Mesothelial cell of epicardium (in vitro differentiated cells): ENCODE measurements at regions not wholly inside any gene's neighbourhood (a gene's known extent, or its start where the extent isn't known, plus 50 kb on each side); places are given as distances from the start of the nearest gene placed in this dataset.

Experiments used
- DNase-seq, 2 experiments: peaks; one replicate each; pipeline ENCODE4 v3.0.0; 2021; ENCODE audit warnings: low spot score in 2 of 2; ENCODE audit not compliant: unreplicated experiment in 2 of 2
- H3K27ac Mint-ChIP-seq: 2 replicates; pipeline ENCODE4 v1.8.0; 2021; ENCODE audit warnings: mixed read lengths
- H3K27me3 Mint-ChIP-seq: 2 replicates; pipeline ENCODE4 v1.8.0; 2021; ENCODE audit warnings: low read depth, mixed read lengths
- H3K36me3 Mint-ChIP-seq: 2 replicates; pipeline ENCODE4 v1.8.0; 2021; ENCODE audit warnings: mixed read lengths
- H3K4me1 Mint-ChIP-seq: 2 replicates; pipeline ENCODE4 v1.8.0; 2021; ENCODE audit warnings: mixed read lengths
- H3K4me3 Mint-ChIP-seq: 2 replicates; pipeline ENCODE4 v1.8.0; 2021; ENCODE audit warnings: mild to moderate bottlenecking, moderate library complexity, mixed read lengths
- H3K9me3 Mint-ChIP-seq: 2 replicates; pipeline ENCODE4 v1.8.0; 2021; ENCODE audit warnings: mixed read lengths
- TF ChIP-seq, protein P1 (sequence below): fragments of 200-600 bp; sonication (generic); IDR thresholded peaks from one replicate; pipeline ENCODE4 v1.5.0; 2021; ENCODE audit warnings: antibody characterized with exemption; ENCODE audit not compliant: unreplicated experiment

DNA sequence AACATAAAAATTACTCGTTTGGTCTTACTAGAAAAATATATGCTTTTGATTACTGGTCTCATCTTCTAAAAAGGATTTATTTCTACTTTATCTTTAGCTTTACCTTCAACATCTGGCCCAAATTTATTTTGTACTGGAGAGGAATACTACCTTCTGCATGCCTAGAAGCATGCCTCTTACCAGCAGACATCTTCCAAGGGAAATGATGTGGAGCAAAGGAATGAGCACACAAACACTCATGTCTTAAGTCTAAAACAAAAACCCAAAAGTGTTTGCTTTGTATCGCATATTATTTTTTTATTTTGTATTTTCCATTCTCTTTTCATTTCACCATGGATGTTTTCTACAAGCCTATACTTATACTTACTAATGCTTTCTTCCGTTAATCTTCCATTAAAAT is 304.6 kb upstream of the KCNMB2 start:
- Mint-ChIP-seq H3K4me3 (no peak overlapping the region), H3K36me3 (peaks cover 18% of the 10 kb centered on the region), H3K27ac (no peak overlapping the region), H3K4me1 (peaks cover 2% of the 10 kb centered on the region), H3K27me3 (no peaks in the 10 kb centered on the region), H3K9me3 (peaks cover 37% of the 10 kb centered on the region)
- no peak for DNase-seq
- TF ChIP-seq, protein P1, sequence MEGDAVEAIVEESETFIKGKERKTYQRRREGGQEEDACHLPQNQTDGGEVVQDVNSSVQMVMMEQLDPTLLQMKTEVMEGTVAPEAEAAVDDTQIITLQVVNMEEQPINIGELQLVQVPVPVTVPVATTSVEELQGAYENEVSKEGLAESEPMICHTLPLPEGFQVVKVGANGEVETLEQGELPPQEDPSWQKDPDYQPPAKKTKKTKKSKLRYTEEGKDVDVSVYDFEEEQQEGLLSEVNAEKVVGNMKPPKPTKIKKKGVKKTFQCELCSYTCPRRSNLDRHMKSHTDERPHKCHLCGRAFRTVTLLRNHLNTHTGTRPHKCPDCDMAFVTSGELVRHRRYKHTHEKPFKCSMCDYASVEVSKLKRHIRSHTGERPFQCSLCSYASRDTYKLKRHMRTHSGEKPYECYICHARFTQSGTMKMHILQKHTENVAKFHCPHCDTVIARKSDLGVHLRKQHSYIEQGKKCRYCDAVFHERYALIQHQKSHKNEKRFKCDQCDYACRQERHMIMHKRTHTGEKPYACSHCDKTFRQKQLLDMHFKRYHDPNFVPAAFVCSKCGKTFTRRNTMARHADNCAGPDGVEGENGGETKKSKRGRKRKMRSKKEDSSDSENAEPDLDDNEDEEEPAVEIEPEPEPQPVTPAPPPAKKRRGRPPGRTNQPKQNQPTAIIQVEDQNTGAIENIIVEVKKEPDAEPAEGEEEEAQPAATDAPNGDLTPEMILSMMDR: no peak

DNA sequence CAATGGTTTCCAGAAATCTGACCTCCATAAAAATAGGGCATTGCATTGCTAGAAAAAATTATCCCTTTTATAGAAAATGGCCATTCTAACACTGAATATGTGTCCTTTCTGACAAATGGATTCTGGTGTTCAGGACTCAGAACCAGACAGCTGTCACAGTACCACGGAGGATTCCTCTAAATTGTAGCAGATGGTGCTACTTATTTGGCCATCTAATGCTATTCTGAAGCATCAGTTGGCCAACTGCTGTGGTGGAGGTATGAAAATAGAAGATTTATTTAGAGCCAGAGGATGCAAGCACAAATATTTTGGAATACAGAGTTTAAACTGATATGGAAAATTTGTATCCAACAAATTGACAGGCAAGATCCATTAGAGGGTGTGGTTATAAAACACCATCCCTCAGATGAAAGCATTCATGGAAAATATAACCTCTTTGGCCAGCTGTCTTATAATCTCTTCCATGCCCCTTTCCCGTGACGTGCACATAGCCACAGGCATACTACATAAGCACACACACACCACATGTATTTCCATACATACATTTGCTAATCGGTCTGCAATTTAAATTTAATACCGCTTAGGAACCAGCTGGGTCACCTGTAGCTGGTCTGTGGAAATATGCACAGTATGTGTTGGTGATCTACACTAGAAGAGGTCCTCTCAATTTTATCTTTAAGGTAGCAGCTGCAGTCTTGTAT is 302.7 kb upstream of the KCNMB2 start:
- H3K36me3 Mint-ChIP-seq: peaks cover 18% of the 10 kb centered on the region
- H3K9me3 Mint-ChIP-seq: peaks cover 29% of the 10 kb centered on the region
- peaks cover 17% of the 10 kb centered on the region for H3K4me1 Mint-ChIP-seq
- DNase-seq: no peak
- H3K27ac Mint-ChIP-seq: no peak overlapping the region
- TF ChIP-seq, protein P1: no peak
- H3K4me3 Mint-ChIP-seq: no peak overlapping the region
- H3K27me3 Mint-ChIP-seq: no peaks in the 10 kb centered on the region

DNA sequence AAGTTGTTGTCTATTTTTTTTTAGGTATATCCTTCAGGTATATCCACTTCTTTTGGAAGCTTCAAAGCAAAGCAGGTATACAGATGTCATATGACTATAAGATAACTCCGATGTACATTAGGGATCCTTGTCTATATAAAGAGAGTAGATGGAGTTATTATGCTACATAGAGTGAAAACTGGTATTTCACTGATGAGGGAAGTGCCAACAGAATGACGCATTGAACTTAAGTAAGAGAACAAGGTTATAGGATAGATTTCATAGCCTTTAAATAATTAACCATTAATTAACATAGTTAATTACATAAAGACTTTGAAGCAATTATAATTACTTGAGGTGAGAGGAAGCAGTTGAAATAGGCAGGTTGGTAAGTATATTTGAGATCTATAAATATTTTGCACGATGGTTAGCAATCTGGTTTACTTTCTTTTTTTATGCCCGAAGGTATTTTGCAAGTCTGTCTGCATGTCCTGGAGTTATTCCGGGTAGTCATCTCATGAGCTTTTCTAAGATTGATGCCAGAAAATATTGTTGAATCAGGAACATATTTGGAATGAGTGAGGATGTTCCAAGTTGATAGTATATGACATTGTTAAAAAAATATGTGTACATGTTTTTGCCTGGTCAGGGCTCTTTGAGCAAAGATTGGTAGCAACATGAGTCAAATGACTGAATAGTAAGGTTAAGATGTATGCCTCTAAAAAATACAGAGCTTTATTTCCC is 299.5 kb upstream of the KCNMB2 start:
- H3K36me3 Mint-ChIP-seq: peaks cover 11% of the 10 kb centered on the region
- no peak for DNase-seq
- H3K9me3 Mint-ChIP-seq: peaks cover 23% of the 10 kb centered on the region
- no peaks in the 10 kb centered on the region for H3K27me3 Mint-ChIP-seq
- TF ChIP-seq, protein P1: no peak
- peaks cover 23% of the 10 kb centered on the region for H3K4me1 Mint-ChIP-seq
- H3K27ac Mint-ChIP-seq: no peak overlapping the region
- no peak overlapping the region for H3K4me3 Mint-ChIP-seq

DNA sequence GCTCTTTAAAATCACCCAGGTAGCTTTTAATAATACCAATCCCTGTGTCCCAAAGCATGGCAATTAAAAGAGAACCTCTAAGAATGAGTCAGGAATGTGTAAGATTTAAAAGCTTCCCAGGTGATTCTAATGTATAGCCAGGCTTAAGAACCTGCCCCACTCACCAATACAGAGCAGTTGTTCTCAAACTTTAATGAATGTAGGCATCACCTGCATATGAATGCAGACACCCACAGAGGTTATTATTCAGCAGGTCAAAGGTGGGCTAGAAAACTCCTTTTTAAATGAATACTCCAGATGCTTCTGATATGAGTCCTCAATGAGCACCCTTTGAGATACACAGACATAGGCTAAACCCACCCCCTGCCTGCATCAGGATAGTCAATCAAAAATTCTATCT is 298.1 kb upstream of the KCNMB2 start:
- Mint-ChIP-seq H3K4me1 (peaks cover 23% of the 10 kb centered on the region), H3K9me3 (peaks cover 16% of the 10 kb centered on the region), H3K27me3 (no peaks in the 10 kb centered on the region), H3K27ac (no peak overlapping the region), H3K4me3 (no peak overlapping the region), H3K36me3 (peaks cover 10% of the 10 kb centered on the region)
- no peak for DNase-seq
- TF ChIP-seq, protein P1: no peak

DNA sequence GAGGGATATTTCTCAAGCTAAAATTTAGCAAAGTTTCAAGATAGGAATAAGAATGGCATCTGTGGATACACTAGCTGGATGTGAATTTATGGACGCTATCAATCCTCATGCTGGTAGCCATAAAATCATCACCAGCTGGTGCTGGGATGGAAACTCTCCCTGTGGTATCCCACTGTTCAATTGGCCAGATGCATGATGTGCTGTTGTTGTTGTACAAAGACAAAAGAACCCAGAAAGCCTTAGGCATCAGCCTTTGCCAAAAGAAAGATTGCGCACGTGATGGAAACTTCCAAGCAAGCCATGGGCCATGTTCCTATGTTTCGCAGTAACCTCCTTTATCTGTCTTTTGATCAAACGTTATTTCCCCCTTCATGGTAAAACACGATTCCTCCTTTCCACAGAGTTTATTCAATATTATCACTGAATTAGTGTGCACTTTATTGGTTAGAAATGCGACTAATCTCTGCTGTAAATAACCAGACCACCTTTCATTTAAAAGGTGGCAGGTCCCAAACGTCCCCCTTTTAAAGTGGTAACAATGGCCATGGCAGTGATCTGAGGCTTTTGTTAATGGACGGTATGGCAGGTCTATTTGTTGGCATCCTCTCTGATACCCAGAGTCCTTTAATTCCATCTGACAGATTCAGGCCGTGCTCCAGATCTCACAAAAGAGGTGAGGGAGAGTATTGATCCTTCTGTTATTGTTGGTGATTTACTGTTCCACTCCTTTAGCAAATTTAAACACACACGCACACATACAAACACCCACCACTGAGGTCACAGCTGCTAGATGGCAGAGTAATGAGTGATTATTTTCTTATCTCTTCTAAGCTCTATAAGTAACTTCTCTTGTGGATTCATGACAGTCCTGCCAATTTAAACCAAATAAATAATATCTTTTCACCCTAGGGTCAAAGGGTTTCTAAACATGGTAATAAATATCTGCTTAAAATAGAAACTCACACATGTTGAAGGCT is 291.2 kb upstream of the KCNMB2 start:
- Mint-ChIP-seq H3K27ac (no peak overlapping the region), H3K4me3 (no peak overlapping the region), H3K27me3 (no peaks in the 10 kb centered on the region), H3K36me3 (peaks cover 18% of the 10 kb centered on the region), H3K4me1 (peaks cover 17% of the 10 kb centered on the region), H3K9me3 (peaks cover 34% of the 10 kb centered on the region)
- TF ChIP-seq, protein P1: no peak
- DNase-seq: no peak
